HG03571 (cell line): ENCODE measurements at regions not wholly inside any gene's neighbourhood (a gene's known extent, or its start where the extent isn't known, plus 50 kb on each side); places are given as distances from the start of the nearest gene placed in this dataset.
A peak's percentile ranks its signal among the peaks of the same experiment; 100 is the strongest.

Source experiments
- ATAC-seq: cut with Tn5 transposase; IDR thresholded peaks from one replicate; pipeline ENCODE4 v1.9.1; 2021; ENCODE audit not compliant: unreplicated experiment

DNA sequence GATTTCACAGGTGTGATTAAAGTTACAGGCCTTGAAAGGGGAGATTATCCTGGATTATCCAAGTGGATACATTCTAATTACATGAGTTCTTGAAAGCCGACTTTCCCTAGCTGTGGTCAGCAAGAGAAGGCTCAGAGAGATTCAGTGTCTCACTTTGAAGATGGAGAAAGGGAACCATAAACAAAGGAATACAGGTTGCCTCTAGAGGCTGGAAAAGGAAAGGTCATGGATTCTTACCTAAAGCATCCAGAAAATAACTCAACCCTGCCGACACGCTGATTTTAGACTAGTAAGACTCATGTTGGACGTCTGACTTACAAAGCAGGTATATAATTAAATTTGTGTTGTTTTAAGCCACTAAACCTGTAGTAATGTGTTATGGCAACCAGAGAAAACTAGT, 1095.7 kb upstream of the ZEB2 start:
- no peak for ATAC-seq

DNA sequence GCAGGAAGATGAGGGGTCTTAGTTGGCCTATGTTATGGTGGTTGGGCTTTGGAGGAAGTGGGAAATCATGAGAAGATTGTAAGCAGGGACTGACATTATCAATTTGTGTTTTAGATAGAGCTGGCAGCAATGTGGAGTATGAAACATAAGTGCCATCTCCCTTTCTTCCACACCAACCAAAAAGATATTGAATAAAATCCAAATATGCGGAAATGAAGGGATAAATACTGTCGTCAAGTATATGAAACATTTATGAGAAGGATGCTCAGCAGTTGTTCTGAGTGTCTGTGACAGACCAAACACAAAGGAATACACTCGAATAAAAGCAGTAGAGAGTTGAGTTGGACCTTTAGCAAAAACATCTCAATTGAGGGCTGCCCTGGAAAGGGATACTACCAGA, 1090.0 kb upstream of the ZEB2 start:
- ATAC-seq: no peak

DNA sequence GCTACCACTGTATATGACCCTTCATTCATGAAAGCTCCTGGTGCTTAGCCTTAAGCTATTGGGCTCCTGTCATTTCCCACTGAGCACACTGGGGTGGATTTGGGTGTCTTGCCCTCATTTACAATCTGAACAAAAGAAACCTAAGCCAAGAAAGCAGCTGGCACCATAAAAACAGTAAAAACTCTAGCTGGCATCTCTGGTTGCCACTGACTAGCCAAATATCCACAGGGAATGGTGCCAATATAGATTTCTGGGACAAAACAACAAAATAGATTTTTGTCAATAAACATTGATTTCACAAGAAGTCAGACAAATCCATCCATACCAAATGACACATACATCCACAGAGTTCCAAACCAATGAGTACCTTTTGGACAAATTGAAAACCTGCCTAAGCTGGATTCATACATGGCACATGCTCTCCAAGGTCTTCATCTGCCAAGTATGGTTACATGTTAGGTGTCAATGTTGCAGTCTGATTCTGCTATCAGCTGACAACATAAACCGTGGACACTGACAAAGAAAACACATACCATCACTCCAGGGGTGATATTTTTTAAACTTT, 1081.5 kb upstream of the ZEB2 start:
- no peak for ATAC-seq

DNA sequence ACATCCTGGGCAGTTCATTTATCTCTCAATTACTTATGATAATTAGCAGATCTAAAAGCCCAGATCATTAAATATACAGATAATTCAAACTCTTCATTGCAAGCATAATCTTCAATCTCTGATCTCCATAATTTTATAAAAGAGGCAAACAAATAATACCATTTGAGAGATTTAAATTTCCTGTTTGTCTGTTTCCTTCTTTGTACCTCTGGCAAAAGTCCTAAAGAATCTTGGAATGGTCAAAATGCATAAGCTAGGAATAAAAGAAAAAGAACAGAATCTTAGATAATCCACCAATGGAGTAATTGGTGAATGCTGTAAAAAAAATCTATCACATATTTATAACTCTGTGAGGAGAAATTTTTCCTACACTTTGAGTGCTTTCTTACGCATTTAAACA, 1080.9 kb upstream of the ZEB2 start:
- no peak for ATAC-seq

DNA sequence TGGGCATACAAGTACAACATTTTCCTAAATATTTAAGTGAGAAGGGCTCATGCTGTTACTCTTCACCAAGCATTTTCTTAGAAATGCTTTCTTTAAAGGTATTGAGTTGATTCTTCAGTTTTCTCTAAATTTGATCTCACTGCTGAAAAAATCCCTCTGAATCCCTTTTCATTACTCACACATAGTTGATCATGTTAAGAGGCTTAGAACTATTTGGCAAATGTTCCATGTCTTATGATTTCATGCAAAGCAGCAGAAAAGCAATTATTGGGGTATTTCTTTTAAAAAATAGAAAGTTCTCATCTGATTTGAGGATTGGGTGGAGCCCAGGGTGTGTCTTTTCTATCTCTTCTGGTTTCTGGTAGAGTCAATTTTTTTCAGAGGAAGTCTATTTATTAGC, 1079.8 kb upstream of the ZEB2 start:
- no peak for ATAC-seq

DNA sequence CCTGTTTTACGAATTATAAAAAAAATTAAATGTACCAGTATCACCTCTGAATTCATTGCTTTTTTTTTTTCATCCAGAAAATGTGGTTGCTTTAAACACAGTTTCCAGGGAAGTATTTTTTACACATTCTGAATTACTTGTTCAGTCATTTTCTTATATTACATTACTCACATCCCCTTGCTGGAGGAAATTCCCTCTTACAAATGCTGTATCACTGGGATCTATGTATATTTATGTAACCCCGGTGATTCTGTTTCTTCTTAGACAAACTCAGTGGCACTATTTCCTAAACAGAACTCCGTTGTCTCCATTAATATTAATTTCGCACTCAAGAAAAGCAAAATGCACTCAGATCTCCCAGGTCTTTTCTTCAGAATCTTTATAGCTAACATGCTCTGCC, 1078.5 kb upstream of the ZEB2 start:
- ATAC-seq: no peak

DNA sequence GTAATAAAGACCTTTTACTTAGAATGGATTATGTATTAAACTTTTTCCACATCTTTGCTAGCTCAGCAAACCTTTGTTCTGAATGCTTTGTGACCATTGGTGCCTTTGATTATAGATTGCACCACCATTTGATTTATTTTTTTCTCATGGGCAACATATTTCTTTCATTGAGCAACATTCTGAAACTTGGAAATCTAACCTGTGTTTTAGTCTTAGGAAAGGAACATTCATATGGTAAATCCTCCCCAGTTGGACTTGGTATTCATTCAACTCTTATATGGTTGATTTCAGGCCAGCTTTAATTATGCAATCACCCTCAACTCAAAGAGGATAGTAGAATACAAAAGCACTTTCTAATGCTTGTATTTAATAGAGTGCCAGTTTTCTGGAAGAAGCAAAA, 1077.9 kb upstream of the ZEB2 start:
- ATAC-seq: no peak

DNA sequence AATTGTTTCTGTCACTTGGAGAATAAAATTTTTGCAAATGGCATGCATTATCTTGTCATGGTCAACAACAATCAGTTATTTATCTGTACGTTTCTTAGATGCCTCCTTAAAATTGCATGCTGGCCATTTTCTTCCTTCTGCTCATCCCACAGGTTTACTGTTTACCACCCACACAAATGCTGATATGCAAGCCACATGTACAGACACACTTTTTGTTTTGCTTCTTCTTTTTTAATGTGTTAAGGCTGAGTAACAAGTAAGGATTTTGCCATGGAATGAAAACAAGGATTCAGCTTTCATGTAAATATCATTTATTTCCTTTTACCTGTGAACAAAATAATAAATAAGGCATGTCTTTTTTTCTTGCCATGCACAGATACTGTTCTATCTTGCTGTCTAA, 1077.1 kb upstream of the ZEB2 start:
- no peak for ATAC-seq

DNA sequence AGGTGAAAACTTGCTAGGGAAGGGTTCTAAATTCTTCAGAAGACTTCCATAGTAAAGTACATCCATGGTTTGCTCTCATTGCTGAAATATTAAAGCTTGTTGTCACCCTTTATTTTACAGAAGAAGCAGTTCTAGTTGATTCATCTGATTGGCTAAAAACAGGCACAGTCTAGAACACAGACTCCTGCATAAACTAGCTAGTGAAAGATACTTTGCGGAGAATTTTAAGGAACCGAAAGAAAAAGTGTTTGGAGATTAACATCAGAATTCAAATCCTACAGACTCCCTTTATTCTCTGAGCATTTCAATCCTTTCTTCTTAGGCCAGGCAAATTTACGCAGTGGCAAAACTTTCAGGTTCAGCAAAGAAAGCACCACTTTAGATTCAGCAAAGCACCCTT, 1076.5 kb upstream of the ZEB2 start:
- no peak for ATAC-seq

DNA sequence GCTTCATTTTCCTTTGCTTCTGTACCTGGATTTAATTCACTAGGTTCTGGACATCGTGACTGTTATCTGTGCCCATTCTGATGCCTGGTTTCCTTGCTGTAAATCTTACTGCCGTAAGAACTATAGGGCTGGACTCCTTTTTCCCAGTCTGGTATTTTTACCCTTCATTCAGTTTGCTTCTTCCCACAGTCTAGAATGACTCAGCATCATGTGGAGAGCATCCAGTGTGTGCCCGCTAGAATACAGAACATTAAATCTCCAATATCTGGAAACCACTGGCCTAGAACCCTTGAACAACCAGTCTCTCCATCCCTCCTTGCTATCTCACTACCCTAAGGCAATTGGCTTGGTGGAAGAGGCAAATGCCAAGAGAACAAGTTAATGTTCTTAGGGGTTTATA, 1075.4 kb upstream of the ZEB2 start:
- ATAC-seq: no peak

DNA sequence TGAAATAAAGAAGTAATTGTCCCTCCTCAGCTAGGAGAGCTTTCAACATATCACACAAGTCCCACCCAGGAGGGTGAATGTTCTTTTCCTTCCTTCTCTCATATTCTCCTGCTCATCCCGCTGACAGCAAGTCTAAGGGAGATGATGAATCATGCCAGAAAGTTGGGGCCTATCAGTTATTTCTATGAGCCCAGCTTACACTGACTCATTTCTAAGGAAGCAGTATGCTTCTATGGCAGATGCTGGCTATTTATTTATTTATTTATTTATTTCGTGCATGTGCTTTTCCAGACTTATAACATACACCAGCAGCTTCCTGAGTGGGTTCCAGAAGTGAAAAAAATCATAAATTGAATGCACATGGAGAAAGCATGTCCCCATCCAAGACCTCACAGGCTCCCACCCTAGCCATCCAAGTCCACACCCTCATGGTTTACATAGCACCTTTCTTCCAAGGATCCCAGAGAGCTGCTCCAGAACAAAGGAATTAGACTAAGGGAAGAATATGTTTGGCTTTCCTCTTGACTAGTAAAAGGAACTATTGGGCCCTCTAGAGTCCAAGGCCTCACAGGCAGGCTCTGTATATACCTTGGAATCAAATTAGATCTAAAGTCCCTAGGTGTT, 1074.2 kb upstream of the ZEB2 start:
- no peak for ATAC-seq

DNA sequence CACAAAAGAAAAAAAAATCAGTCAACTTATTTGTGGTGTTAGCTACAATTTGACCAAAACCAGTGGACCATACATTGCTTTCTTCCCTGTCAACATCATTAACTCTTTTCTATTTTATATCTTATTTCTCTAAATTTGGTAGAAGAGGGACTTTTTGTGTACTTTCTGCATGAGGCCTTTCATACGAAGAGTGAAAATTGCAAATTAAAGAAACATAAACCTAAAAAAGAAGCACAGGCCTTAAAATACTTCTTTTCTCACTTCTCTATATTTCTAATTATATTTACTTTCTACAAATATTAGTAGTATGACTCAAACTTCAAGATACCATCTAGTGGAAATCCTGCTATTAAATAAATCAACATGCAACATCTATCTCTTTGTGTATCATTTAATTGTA, 1073.4 kb upstream of the ZEB2 start:
- peak; percentile 45 for ATAC-seq

DNA sequence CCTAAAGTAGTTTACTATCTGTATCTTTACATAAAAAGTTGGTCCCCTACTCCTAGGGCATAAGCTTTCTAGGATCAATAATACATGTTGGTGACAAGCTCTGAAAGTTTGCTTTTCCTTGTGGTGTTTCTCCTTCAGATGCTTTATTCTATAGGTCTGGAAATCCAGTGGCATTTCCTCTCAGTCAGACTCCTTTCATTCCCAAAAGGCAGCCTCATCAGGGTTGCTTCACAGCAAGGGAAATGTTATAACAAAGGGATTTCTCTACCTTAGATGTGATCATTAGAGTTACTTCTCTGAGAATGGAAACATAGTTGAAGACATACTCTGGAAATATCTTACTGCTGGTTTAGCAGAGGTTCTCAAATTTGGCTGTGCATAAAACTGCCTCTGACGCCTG, 1072.4 kb upstream of the ZEB2 start:
- no peak for ATAC-seq

DNA sequence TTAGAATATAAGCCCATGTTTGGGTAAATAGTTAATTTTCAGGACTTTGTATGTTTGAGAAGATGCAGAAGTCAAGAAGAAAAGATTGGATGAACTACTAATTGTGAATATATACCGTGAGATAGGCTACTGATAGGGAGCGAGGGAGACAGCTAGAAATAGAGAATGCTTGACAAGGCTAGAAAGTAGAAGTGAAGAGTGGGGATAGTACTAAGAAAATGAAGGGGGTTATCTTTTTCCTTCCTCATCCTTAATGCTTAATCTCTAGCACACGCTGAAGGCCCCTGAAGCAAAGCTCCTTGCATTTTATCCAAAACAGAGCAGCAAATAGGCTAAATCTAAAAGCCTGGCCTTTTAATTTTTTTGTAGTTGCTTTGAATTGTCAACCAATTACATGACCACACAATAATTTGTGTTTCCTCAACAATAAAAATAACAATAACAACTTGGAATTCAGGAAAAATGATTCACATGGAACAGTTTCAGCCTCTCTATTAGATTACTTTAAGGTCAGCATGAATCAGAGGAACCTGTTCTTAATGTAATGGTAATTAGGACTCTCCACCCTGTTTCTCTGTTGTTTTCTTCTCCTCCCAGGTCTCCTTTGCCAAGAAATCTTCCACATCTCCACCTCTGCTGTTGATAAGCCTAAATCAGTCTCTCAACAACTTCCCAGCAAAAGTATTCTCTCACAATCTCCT, 1071.3 kb upstream of the ZEB2 start:
- ATAC-seq: no peak

DNA sequence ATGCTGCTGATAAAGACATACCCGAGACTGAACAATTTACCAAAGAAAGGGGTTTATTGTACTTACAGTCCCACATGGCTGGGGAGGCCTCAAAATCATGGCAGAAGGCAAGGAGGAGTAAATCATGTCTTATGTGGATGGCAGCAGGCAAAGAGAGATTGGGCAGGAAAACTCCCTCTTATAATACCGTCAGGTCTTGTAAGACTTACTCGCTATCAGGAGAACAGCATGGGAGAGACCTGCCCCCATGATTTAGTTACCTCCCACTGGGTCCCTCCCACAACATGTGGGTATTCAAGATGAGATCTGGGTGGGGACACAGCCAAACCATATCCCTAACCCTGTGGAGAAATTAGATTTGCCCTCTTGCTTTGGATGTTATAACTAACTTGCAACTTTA, 1068.0 kb upstream of the ZEB2 start:
- ATAC-seq: no peak

DNA sequence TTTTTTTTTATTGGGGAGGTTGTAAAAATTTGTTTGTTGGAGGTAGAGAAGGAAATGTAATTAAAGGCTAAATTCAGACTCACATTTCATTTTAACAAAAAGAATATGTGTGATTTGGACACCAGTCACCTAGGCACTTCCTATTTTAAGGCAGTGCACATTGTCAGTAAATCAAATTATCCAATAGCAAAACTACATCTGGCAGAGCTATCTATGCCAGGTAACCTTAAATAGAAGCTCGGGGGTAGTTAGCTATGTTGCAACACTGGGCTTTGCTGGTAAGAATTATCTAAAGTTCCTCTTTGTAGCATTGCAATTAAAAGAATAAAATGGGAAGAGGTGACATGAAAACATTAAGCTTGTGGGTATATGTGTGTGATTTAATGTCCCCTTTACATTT, 1064.4 kb upstream of the ZEB2 start:
- no peak for ATAC-seq

DNA sequence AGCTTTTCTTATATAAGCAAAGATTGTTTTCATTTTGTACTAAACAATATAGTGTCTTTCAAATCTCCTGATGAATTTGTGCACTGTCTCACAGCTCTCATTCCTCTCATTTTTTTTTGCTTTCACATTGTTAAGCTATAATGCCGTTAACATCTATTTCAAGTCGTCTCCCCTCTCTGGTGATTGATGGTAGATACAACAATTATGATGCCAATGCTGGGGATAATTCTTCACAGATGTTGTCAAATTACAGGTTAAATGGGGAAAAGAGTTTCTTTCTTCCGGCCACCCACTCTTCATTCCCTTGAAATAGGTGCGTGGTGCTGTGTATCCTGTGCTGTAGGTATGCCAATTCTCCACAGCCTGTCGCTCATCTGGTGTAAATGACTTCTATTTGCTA, 1053.7 kb upstream of the ZEB2 start:
- no peak for ATAC-seq

DNA sequence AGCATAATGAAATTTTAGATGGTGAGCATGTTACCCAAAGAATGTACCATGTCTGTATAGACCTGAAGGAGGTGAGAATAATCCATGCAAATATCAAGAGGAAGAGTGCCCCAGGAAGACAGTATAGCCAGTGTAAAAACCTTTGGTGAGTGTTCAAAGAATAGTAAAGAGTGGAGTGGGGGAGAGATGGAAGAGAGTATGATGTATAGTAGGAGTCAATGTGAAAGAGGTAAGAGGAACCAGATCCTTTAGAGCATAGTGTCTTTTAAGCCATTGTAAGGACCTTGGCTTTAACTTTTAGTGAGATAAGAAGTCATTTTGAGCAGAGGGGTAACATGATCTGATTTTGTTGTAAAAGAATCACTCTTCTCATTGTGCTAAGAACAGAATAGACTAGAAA, 1052.3 kb upstream of the ZEB2 start:
- no peak for ATAC-seq

DNA sequence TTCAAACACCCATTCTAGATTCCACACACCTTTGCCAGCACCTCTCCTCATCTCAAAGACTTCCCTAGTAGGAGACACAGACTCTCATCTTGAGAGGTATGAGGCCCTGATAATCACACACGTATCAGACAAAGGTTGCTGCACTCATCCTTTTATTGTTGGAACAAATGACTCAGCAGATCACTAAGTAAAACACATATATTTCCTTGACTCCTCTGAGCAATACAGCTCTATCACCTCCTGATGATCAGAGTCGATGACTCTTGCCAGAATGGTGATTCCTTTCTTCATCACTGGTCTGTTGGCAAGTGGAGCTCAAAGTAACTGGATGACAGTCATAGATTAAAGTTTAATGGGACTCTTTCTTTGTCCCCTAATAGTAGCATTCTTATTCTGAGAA, 1049.2 kb upstream of the ZEB2 start:
- no peak for ATAC-seq

DNA sequence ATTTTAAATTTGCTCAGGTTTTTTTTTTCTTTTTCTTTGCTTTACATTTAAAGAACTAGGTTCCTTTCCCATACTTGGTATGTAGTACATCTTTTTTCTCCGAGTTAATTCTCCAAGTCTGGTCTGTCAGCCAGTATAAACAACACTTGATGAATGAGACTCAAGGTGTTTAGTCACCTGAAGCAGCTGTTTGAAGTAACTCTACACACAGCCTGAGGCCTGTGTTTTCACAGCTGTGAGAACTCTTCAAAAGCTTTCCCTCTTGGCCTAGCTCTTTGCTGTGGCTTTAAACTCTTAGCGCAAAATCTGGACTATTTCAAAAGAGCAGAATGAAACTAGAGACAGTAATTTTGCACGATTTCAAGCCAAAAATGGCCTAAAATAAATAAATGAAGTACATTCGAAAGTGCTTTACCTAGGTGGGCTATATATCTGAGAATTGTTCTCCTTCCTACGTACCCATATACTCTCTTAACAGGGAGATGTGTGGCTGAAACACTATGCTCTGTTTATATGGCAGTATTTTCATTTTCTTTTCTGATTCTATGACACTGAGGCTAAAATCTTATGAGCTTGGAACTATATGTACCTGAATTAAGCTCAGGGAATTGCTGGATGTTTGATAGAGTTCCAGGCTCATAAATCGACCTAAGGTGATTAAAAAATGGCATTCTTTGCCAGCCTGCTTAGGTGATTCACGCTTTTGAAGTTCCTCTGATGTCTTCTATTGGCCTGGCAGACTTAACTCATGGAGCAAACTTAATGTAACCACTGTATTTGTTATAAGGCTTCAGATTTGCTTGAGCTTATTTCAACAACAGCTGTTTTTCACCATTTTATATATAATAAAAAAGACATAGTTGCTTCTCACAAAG, 1044.1 kb upstream of the ZEB2 start:
- ATAC-seq: no peak

DNA sequence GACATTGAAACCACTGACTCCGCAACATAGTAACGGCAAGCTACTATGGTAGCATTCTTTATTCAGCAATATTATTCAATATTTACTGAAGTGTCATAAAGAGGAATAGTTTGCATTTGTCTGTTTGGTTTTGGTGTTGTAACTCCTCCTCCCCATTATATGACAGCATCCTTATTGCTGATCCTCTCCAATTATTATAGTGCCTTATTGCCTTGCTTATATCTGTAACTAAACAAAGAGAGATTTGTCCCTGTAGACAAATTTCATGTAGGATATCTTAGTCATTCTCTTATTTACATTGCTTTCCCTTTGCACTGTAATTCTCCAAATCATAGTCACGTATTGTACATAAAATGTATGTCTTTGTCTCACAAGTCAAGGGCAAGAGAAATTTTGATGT, 1041.2 kb upstream of the ZEB2 start:
- ATAC-seq: no peak
